ENCODE measurements at regions not wholly inside any gene's neighbourhood (a gene's known extent, or its start where the extent isn't known, plus 50 kb on each side); places are given as distances from the start of the nearest gene placed in this dataset.

GRCh38 chr5:30237189-30237588, 956.3 kb upstream of the CDH6 start:
- no peak for TF ChIP-seq CTCF (IDR thresholded peaks at IDR 0.05; ENCODE audit: extremely low read depth, insufficient read depth, missing control alignments)
- no peak for DNase-seq (ENCODE audit: low spot score)
- in situ Hi-C loops (cut with MboI; ENCODE audit: low pct_unique_long_range_greater_than_20kb, low sequenced_read_pairs, unreplicated experiment) = no loop called here

DNA sequence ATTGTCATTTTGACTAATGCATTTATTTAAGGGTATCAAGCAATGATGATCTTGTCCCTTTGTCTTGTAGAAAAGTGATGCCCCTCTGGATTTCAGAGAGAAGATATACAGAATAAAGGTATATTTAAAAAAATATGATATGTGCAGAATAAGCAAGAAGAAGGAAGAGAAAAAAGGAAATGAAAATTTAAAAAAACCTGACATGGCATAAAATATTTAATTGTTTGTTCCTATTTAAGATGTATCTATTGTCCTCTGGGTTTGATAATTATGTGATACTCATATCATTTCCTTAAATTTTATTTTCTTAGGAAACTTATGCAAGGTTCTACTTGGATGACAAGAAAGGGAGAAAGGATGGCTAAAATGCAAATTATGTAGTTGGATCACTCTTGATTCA, 983.7 kb upstream of the CDH6 start:
- DNase-seq (ENCODE audit: low spot score) = no peak
- in situ Hi-C loops (cut with MboI; ENCODE audit: low pct_unique_long_range_greater_than_20kb, low sequenced_read_pairs, unreplicated experiment) = no loop called here
- TF ChIP-seq CTCF (IDR thresholded peaks at IDR 0.05; ENCODE audit: extremely low read depth, insufficient read depth, missing control alignments) = no peak

- no peak for DNase-seq (ENCODE audit: low spot score)
- TF ChIP-seq CTCF (IDR thresholded peaks at IDR 0.05; ENCODE audit: extremely low read depth, insufficient read depth, missing control alignments) = no peak
- in situ Hi-C loops (cut with MboI; ENCODE audit: low pct_unique_long_range_greater_than_20kb, low sequenced_read_pairs, unreplicated experiment) = no loop called here
Observed at GRCh38 chr5:30197662-30198061, 995.8 kb upstream of the CDH6 start.

DNA sequence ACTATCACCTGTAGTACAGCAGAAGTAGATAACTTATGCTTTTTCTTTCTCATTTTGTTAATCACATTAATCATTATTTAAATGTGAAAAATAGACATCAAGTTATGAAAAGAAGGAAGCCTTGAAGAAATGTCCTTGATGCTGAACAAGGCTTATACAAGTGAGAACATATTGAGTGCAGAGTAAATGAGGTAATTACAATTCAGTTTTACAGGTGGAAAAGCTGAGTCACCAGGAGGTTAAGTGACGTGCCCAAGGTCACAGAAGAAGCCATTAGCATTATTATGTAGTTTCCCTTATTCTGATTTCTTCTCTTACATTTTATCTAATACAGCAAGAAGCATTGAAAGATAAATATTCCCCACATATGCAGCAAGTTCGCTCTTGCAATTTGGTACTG, 998.5 kb upstream of the CDH6 start:
- TF ChIP-seq CTCF (IDR thresholded peaks at IDR 0.05; ENCODE audit: extremely low read depth, insufficient read depth, missing control alignments) = no peak
- DNase-seq (ENCODE audit: low spot score) = no peak
- in situ Hi-C loops (cut with MboI; ENCODE audit: low pct_unique_long_range_greater_than_20kb, low sequenced_read_pairs, unreplicated experiment) = no loop called here

GRCh38 chr5:30194595-30194994, 998.9 kb upstream of the CDH6 start:
- TF ChIP-seq CTCF (IDR thresholded peaks at IDR 0.05; ENCODE audit: extremely low read depth, insufficient read depth, missing control alignments) = no peak
- in situ Hi-C loops (cut with MboI; ENCODE audit: low pct_unique_long_range_greater_than_20kb, low sequenced_read_pairs, unreplicated experiment) = no loop called here
- no peak for DNase-seq (ENCODE audit: low spot score)

- DNase-seq (ENCODE audit: low spot score) = no peak
- TF ChIP-seq CTCF (IDR thresholded peaks at IDR 0.05; ENCODE audit: extremely low read depth, insufficient read depth, missing control alignments) = no peak
- in situ Hi-C loops (cut with MboI; ENCODE audit: low pct_unique_long_range_greater_than_20kb, low sequenced_read_pairs, unreplicated experiment) = no loop called here
Observed at GRCh38 chr5:30183795-30184194, 1009.7 kb upstream of the CDH6 start.

GRCh38 chr5:30156156-30156555, 1037.3 kb upstream of the CDH6 start:
- no peak for TF ChIP-seq CTCF (IDR thresholded peaks at IDR 0.05; ENCODE audit: extremely low read depth, insufficient read depth, missing control alignments)
- in situ Hi-C loops (cut with MboI; ENCODE audit: low pct_unique_long_range_greater_than_20kb, low sequenced_read_pairs, unreplicated experiment) = no loop called here
- DNase-seq (ENCODE audit: low spot score) = no peak
